HUES48 (cell line): ENCODE measurements at regions not wholly inside any gene's neighbourhood (a gene's known extent, or its start where the extent isn't known, plus 50 kb on each side); places are given as distances from the start of the nearest gene placed in this dataset.

ENCODE experiments used
- H3K27ac ChIP-seq: one replicate; pipeline ENCODE4 v1.7.0; 2013; ENCODE audit warnings: low read depth, low read length, inconsistent platforms
- H3K27me3 ChIP-seq: 2 replicates; pipeline ENCODE4 v1.6.1; 2013; ENCODE audit warnings: mild to moderate bottlenecking, low read length; ENCODE audit not compliant: control insufficient read depth, insufficient read depth
- H3K36me3 ChIP-seq: 2 replicates; pipeline ENCODE4 v1.6.1; 2013; ENCODE audit warnings: low read length; ENCODE audit not compliant: control insufficient read depth, insufficient read depth
- H3K4me1 ChIP-seq: 2 replicates; pipeline ENCODE4 v1.6.1; 2013; ENCODE audit warnings: mild to moderate bottlenecking, low read length; ENCODE audit not compliant: control insufficient read depth, insufficient read depth
- H3K4me3 ChIP-seq: 2 replicates; pipeline ENCODE4 v1.5.1; 2013; ENCODE audit warnings: mild to moderate bottlenecking, low read depth, low read length
- H3K9ac ChIP-seq: 2 replicates; pipeline ENCODE4 v1.6.1; 2013; ENCODE audit warnings: mild to moderate bottlenecking, low read depth, low read length, moderate library complexity
- H3K9me3 ChIP-seq: 2 replicates; pipeline ENCODE4 v1.6.1; 2013; ENCODE audit warnings: low read length; ENCODE audit not compliant: control insufficient read depth, insufficient read depth

GRCh38 chr2:105636109-105636740 is 108.5 kb upstream of the NCK2 start:
- Histone ChIP-seq H3K27ac (no peak overlapping the region), H3K4me1 (peaks cover 18% of the 10 kb centered on the region), H3K9me3 (no peaks in the 10 kb centered on the region), H3K4me3 (no peak overlapping the region), H3K27me3 (no peaks in the 10 kb centered on the region), H3K9ac (no peak overlapping the region), H3K36me3 (no peaks in the 10 kb centered on the region)

- H3K9ac ChIP-seq = no peak overlapping the region
- no peak overlapping the region for H3K27ac ChIP-seq
- peaks cover 21% of the 10 kb centered on the region for H3K4me1 ChIP-seq
- no peaks in the 10 kb centered on the region for H3K27me3 ChIP-seq
- H3K36me3 ChIP-seq = no peaks in the 10 kb centered on the region
- H3K4me3 ChIP-seq = no peak overlapping the region
- H3K9me3 ChIP-seq = no peaks in the 10 kb centered on the region
Measured at GRCh38 chr2:105635564-105635963, 109.1 kb upstream of the NCK2 start.

DNA sequence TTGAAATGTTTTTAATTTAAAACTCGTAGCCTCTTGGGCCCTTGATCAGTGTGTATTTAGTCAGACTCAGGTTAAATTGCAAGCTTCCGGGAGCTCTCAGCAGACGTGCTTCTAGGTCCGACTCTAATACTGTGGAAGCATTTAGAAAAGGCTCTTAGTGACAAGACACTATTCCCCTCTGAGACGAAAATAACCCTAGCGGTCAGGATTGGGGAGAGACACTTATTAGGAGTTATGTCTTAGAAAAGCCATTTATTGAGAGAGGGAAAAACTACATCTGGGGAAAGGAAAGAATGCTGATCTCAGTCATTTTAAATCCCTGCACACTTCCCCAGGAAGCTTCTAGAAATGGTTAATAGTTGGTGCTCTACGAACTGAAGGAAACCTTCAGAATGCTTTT is 110.5 kb upstream of the NCK2 start:
- no peak overlapping the region for H3K4me3 ChIP-seq

DNA sequence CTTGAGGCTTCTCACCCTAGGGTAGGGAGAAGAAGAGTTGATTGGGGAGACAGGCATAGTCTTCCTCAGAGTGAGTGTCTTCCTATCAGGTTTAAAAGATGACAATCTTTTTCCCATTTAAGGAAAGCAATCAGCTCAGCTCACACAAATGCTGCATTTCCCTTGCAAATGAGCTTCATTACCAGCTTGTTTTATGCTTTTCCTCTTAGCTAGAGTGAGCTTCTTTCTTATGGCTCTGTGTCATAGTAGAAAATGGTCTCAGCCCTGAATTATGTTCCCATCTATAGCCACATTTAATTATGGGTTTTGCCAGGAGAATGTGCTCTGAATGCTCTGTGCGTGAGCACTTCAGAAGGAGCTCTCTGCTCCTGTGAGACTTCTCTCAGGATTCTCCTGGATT is 112.8 kb upstream of the NCK2 start:
- H3K27ac ChIP-seq = no peak overlapping the region
- H3K9me3 ChIP-seq = no peaks in the 10 kb centered on the region
- peaks cover 21% of the 10 kb centered on the region for H3K4me1 ChIP-seq
- no peak overlapping the region for H3K9ac ChIP-seq
- H3K27me3 ChIP-seq = no peaks in the 10 kb centered on the region
- H3K4me3 ChIP-seq = no peak overlapping the region
- no peaks in the 10 kb centered on the region for H3K36me3 ChIP-seq

More for the DNA sequence above, 110.5 kb upstream of the NCK2 start:
- H3K4me1 ChIP-seq = peaks cover 21% of the 10 kb centered on the region
- H3K27me3 ChIP-seq = no peaks in the 10 kb centered on the region
- no peaks in the 10 kb centered on the region for H3K36me3 ChIP-seq
- H3K9me3 ChIP-seq = no peaks in the 10 kb centered on the region
- no peak overlapping the region for H3K27ac ChIP-seq
- H3K9ac ChIP-seq = no peak overlapping the region

GRCh38 chr2:105631011-105631410 is 113.7 kb upstream of the NCK2 start:
- Histone ChIP-seq H3K4me1 (peaks cover 29% of the 10 kb centered on the region), H3K9me3 (no peaks in the 10 kb centered on the region), H3K9ac (no peak overlapping the region), H3K27ac (no peak overlapping the region), H3K36me3 (no peaks in the 10 kb centered on the region), H3K4me3 (no peak overlapping the region), H3K27me3 (no peaks in the 10 kb centered on the region)

DNA sequence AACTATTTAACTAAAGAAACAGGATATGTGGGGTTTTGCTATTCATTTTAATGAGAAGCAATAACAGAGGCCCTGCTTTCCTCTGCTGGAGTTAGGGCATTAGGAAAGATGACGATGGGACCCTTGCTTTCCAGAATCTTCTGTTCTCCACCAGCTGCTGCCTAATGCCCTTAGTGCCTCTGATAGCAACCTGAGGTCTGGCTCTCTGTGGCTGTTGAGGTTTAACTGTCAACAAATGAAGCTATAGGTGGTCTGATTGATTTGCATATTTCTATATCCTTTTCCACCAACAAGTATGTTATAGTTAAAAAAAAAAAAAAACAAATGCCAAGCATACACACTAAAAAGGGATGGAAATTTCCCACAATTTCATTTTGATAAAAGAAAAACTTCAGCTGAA is 115.1 kb upstream of the NCK2 start:
- H3K4me1 ChIP-seq = peaks cover 36% of the 10 kb centered on the region
- no peaks in the 10 kb centered on the region for H3K9me3 ChIP-seq
- no peak overlapping the region for H3K27ac ChIP-seq
- H3K27me3 ChIP-seq = no peaks in the 10 kb centered on the region
- no peak overlapping the region for H3K4me3 ChIP-seq
- no peaks in the 10 kb centered on the region for H3K36me3 ChIP-seq
- no peak overlapping the region for H3K9ac ChIP-seq

DNA sequence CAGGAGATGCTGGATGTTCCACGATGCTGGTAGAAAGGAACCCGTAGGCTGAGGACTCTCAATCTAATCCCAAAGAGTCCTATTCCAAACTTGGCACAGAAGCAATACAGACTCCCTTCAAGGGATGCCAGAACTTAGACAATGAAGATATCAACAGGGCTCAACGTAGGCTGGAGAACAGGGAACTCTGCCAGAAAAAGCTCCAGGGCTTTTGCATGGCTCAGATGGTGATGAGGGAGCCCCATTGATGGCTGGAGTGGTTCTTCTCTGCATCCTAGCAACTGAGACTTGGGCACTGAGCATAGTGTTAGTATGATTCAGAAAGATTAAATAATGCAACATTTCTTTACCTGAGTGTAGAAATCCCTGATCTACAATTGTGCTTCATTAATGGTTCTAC is 117.2 kb upstream of the NCK2 start:
- H3K4me3 ChIP-seq = no peak overlapping the region
- no peaks in the 10 kb centered on the region for H3K9me3 ChIP-seq
- H3K4me1 ChIP-seq = peaks cover 30% of the 10 kb centered on the region
- H3K27ac ChIP-seq = no peak overlapping the region
- no peaks in the 10 kb centered on the region for H3K27me3 ChIP-seq
- no peak overlapping the region for H3K9ac ChIP-seq
- H3K36me3 ChIP-seq = no peaks in the 10 kb centered on the region

- Histone ChIP-seq H3K4me1 (peaks cover 25% of the 10 kb centered on the region), H3K27me3 (no peaks in the 10 kb centered on the region), H3K27ac (peak overlapping the region; percentile 56)
Measured at GRCh38 chr2:105626966-105627340, 117.8 kb upstream of the NCK2 start.

DNA sequence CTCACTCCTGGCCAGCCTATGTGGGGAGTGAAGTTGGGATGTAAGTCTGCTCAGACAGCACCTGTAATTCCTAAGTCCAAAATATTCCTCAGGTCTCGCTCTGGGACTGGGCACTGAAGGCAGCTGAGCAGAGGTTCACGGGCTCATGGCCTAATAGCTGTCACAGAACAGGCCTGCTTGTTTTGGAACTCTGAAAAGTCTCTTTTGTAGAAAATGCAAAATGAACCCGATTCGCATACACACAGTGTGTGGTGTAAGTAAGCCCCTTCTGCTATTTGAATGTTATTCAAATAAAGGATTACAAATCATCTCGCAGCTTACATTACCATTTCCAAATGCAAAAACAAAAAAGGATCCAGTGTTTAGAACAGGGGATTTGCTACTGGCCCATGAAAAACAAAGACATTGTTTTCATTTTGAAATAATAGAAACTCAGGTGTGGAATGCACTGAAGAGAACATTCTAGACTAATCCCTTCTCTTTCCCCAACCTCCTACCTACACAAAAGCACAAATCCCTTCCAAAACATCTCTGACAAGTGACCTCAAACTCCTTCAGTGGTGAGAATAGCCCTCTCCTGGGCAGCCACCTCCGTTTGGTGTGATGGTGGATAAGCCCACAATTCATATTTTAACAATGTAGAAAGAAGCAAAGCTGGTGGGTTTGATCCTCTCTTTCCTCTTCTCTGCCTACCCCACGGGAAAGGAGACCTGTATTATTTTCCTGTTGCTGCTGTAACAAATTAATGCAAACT is 118.3 kb upstream of the NCK2 start:
- H3K36me3 ChIP-seq = no peaks in the 10 kb centered on the region

More at GRCh38 chr2:105626966-105627340, 117.8 kb upstream of the NCK2 start:
- Histone ChIP-seq H3K36me3 (no peaks in the 10 kb centered on the region), H3K9ac (no peak overlapping the region), H3K9me3 (no peaks in the 10 kb centered on the region), H3K4me3 (no peak overlapping the region)

DNA sequence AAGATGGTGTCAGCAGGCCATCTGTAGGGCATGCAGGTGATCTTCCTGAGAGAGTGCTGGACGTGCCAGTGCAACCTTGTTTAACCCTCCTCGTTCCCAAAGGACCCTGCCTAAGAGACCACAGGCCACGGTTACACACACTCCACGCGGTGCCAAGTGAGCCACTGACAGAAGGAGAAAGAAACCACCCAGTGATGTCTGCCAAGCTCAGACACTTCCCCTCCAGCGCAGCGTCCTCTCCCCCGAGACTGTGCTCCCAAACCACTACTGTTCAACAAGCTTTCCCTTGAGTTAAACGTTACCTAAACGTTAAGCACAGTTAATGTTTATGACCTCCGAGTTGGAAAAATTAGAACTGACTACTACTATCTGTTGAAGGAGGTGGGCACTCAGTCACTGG is 119.1 kb upstream of the NCK2 start:
- Histone ChIP-seq H3K4me1 (peaks cover 15% of the 10 kb centered on the region; the same call in 1 of the 2 replicates), H3K9ac (no peak overlapping the region), H3K27me3 (no peaks in the 10 kb centered on the region)

More for the DNA sequence above, 118.3 kb upstream of the NCK2 start:
- Histone ChIP-seq H3K27me3 (no peaks in the 10 kb centered on the region), H3K4me3 (no peak overlapping the region), H3K27ac (peak overlapping the region; percentile 56), H3K9me3 (no peaks in the 10 kb centered on the region), H3K4me1 (peaks cover 19% of the 10 kb centered on the region), H3K9ac (no peak overlapping the region)

DNA sequence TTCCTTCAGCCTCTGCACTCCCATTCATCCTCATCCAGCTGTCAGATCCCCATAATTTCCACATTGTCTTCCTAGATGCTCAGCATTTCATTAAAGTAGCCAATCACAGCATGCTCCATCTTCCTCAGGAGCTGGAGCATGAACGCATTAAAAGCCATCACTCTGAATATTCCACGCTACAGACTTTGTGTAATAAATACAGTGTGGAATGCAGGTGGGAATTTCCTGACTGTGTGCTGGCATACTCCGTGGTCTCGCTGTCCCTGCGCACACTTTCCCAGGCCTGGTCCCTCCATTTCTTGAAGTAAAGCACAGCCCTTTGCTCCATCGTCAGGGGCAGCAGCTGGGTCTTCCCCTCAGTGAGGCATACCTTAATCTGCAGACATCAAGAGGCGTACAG is 123.7 kb upstream of the NCK2 start:
- Histone ChIP-seq H3K9me3 (no peaks in the 10 kb centered on the region), H3K27me3 (no peaks in the 10 kb centered on the region), H3K36me3 (no peaks in the 10 kb centered on the region), H3K4me3 (no peak overlapping the region), H3K9ac (no peak overlapping the region), H3K27ac (no peak overlapping the region), H3K4me1 (peaks cover 15% of the 10 kb centered on the region)

More for the DNA sequence above, 119.1 kb upstream of the NCK2 start:
- Histone ChIP-seq H3K9me3 (no peaks in the 10 kb centered on the region), H3K36me3 (no peaks in the 10 kb centered on the region), H3K4me3 (no peak overlapping the region), H3K27ac (peak overlapping the region; percentile 50)
